ENCODE measurements at regions not wholly inside any gene's neighbourhood (a gene's known extent, or its start where the extent isn't known, plus 50 kb on each side); places are given as distances from the start of the nearest gene placed in this dataset.

GRCh38 chr2:66729416-66730330 is 294.7 kb downstream of the MEIS1 start:
- 83% methylated on average over 6 of the region's 6 CpGs for WGBS
- no peak for DNase-seq
- no peaks in the 10 kb centered on the region for H3K79me1 ChIP-seq (replicated peaks; ENCODE audit: low read length, poor library complexity, severe bottlenecking)

GRCh38 chr2:66730441-66730840 is 295.5 kb downstream of the MEIS1 start:
- H4K8ac ChIP-seq (ENCODE audit: low read length): no peak overlapping the region
- H4K91ac ChIP-seq (ENCODE audit: low read length): no peak overlapping the region
- H3K4me1 ChIP-seq (ENCODE audit: control insufficient read depth, insufficient read depth, low read depth, low read length): no peaks in the 10 kb centered on the region
- H3K23ac ChIP-seq (ENCODE audit: low read length in 2 of 2): no peak overlapping the region
- no peak overlapping the region for H3K27ac ChIP-seq (ENCODE audit: low read length, poor library complexity, severe bottlenecking)
- H3K9me3 ChIP-seq (ENCODE audit: control insufficient read depth, low read length): no peaks in the 10 kb centered on the region
- DNase-seq: no peak
- no peak overlapping the region for H3K9ac ChIP-seq (ENCODE audit: low read length)
- H3K4me2 ChIP-seq (ENCODE audit: low read length, poor library complexity, severe bottlenecking): no peak overlapping the region
- H3K4me3 ChIP-seq (ENCODE audit: insufficient read depth in 1 of 2, low read depth in 1 of 2, low read length in 2 of 2): no peak overlapping the region
- no peak overlapping the region for H2BK12ac ChIP-seq (ENCODE audit: low read length in 2 of 2)
- no peak overlapping the region for H2BK15ac ChIP-seq (ENCODE audit: low read depth, poor library complexity, severe bottlenecking)
- no peak overlapping the region for H2BK5ac ChIP-seq (ENCODE audit: low read depth, low read length, poor library complexity, severe bottlenecking)
- H3K4ac ChIP-seq (ENCODE audit: low read depth in 1 of 2, low read length in 2 of 2): no peak overlapping the region
- 95% methylated on average over 5 of the region's 6 CpGs for WGBS
- no peak overlapping the region for H2BK120ac ChIP-seq (ENCODE audit: low read depth, low read length)
- no peak overlapping the region for H2AFZ ChIP-seq (ENCODE audit: low read depth, low read length)
- no peaks in the 10 kb centered on the region for H3K79me1 ChIP-seq (replicated peaks; ENCODE audit: low read length, poor library complexity, severe bottlenecking)
- no peak overlapping the region for H2AK5ac ChIP-seq (ENCODE audit: low read length, severe bottlenecking)
- no peak overlapping the region for H3K14ac ChIP-seq (ENCODE audit: low read length in 2 of 2)
- H3K27me3 ChIP-seq (ENCODE audit: control insufficient read depth in 1 of 2, insufficient read depth in 1 of 2, low read length in 2 of 2): no peaks in the 10 kb centered on the region
- H3K36me3 ChIP-seq (ENCODE audit: control insufficient read depth in 1 of 2, insufficient read depth in 2 of 2, low read depth in 1 of 2, low read length in 2 of 2): no peaks in the 10 kb centered on the region
- no peak overlapping the region for H3K18ac ChIP-seq (ENCODE audit: low read depth in 1 of 2, low read length in 2 of 2)

More at GRCh38 chr2:66729416-66730330, 294.7 kb downstream of the MEIS1 start:
- Histone ChIP-seq H3K27ac (ENCODE audit: low read length, poor library complexity, severe bottlenecking) (no peak overlapping the region), H3K36me3 (ENCODE audit: control insufficient read depth in 1 of 2, insufficient read depth in 2 of 2, low read depth in 1 of 2, low read length in 2 of 2) (no peaks in the 10 kb centered on the region), H3K14ac (ENCODE audit: low read length in 2 of 2) (peak overlapping the region in 1 of 2 experiments; percentile 26), H3K23ac (ENCODE audit: low read length in 2 of 2) (no peak overlapping the region), H3K4ac (ENCODE audit: low read depth in 1 of 2, low read length in 2 of 2) (no peak overlapping the region), H2BK120ac (ENCODE audit: low read depth, low read length) (no peak overlapping the region), H2BK15ac (ENCODE audit: low read depth, poor library complexity, severe bottlenecking) (no peak overlapping the region), H3K18ac (ENCODE audit: low read depth in 1 of 2, low read length in 2 of 2) (no peak overlapping the region), H4K8ac (ENCODE audit: low read length) (no peak overlapping the region), H3K4me2 (ENCODE audit: low read length, poor library complexity, severe bottlenecking) (no peak overlapping the region), H3K4me1 (ENCODE audit: control insufficient read depth, insufficient read depth, low read depth, low read length) (no peaks in the 10 kb centered on the region), H3K9ac (ENCODE audit: low read length) (no peak overlapping the region), H2BK12ac (ENCODE audit: low read length in 2 of 2) (peak overlapping the region in 1 of 2 experiments; percentile 57), H2BK5ac (ENCODE audit: low read depth, low read length, poor library complexity, severe bottlenecking) (no peak overlapping the region), H4K91ac (ENCODE audit: low read length) (peak overlapping the region; percentile 56), H2AFZ (ENCODE audit: low read depth, low read length) (no peak overlapping the region), H2AK5ac (ENCODE audit: low read length, severe bottlenecking) (no peak overlapping the region), H3K27me3 (ENCODE audit: control insufficient read depth in 1 of 2, insufficient read depth in 1 of 2, low read length in 2 of 2) (no peaks in the 10 kb centered on the region), H3K4me3 (ENCODE audit: insufficient read depth in 1 of 2, low read depth in 1 of 2, low read length in 2 of 2) (no peak overlapping the region), H3K9me3 (ENCODE audit: control insufficient read depth, low read length) (no peaks in the 10 kb centered on the region)

- Histone ChIP-seq H2BK12ac (ENCODE audit: low read length in 2 of 2) (no peak overlapping the region), H2BK5ac (ENCODE audit: low read depth, low read length, poor library complexity, severe bottlenecking) (no peak overlapping the region), H2AFZ (ENCODE audit: low read depth, low read length) (no peak overlapping the region), H3K4me2 (ENCODE audit: low read length, poor library complexity, severe bottlenecking) (no peak overlapping the region), H3K36me3 (ENCODE audit: control insufficient read depth in 1 of 2, insufficient read depth in 2 of 2, low read depth in 1 of 2, low read length in 2 of 2) (no peaks in the 10 kb centered on the region), H3K14ac (ENCODE audit: low read length in 2 of 2) (no peak overlapping the region), H3K27me3 (ENCODE audit: control insufficient read depth in 1 of 2, insufficient read depth in 1 of 2, low read length in 2 of 2) (no peaks in the 10 kb centered on the region), H3K18ac (ENCODE audit: low read depth in 1 of 2, low read length in 2 of 2) (no peak overlapping the region), H3K23ac (ENCODE audit: low read length in 2 of 2) (no peak overlapping the region), H2BK15ac (ENCODE audit: low read depth, poor library complexity, severe bottlenecking) (no peak overlapping the region), H4K91ac (ENCODE audit: low read length) (no peak overlapping the region), H3K9me3 (ENCODE audit: control insufficient read depth, low read length) (no peaks in the 10 kb centered on the region), H3K27ac (ENCODE audit: low read length, poor library complexity, severe bottlenecking) (no peak overlapping the region), H3K9ac (ENCODE audit: low read length) (no peak overlapping the region), H3K4me3 (ENCODE audit: insufficient read depth in 1 of 2, low read depth in 1 of 2, low read length in 2 of 2) (no peak overlapping the region), H3K79me1 (replicated peaks; ENCODE audit: low read length, poor library complexity, severe bottlenecking) (no peaks in the 10 kb centered on the region), H2AK5ac (ENCODE audit: low read length, severe bottlenecking) (no peak overlapping the region), H3K4ac (ENCODE audit: low read depth in 1 of 2, low read length in 2 of 2) (no peak overlapping the region), H4K8ac (ENCODE audit: low read length) (no peak overlapping the region), H3K4me1 (ENCODE audit: control insufficient read depth, insufficient read depth, low read depth, low read length) (no peaks in the 10 kb centered on the region), H2BK120ac (ENCODE audit: low read depth, low read length) (no peak overlapping the region)
- 84% methylated on average over 6 of the region's 8 CpGs for WGBS
- no peak for DNase-seq
These were observed 298.6 kb downstream of the MEIS1 start for GRCh38 chr2:66733364-66733999.

- Histone ChIP-seq H3K4ac (ENCODE audit: low read depth in 1 of 2, low read length in 2 of 2) (no peak overlapping the region), H3K36me3 (ENCODE audit: control insufficient read depth in 1 of 2, insufficient read depth in 2 of 2, low read depth in 1 of 2, low read length in 2 of 2) (no peaks in the 10 kb centered on the region), H3K14ac (ENCODE audit: low read length in 2 of 2) (no peak overlapping the region), H3K4me1 (ENCODE audit: control insufficient read depth, insufficient read depth, low read depth, low read length) (no peaks in the 10 kb centered on the region), H3K18ac (ENCODE audit: low read depth in 1 of 2, low read length in 2 of 2) (no peak overlapping the region), H2AFZ (ENCODE audit: low read depth, low read length) (no peak overlapping the region), H2AK5ac (ENCODE audit: low read length, severe bottlenecking) (no peak overlapping the region), H2BK15ac (ENCODE audit: low read depth, poor library complexity, severe bottlenecking) (no peak overlapping the region), H3K23ac (ENCODE audit: low read length in 2 of 2) (no peak overlapping the region), H3K4me2 (ENCODE audit: low read length, poor library complexity, severe bottlenecking) (no peak overlapping the region), H4K91ac (ENCODE audit: low read length) (no peak overlapping the region), H4K8ac (ENCODE audit: low read length) (no peak overlapping the region), H3K27me3 (ENCODE audit: control insufficient read depth in 1 of 2, insufficient read depth in 1 of 2, low read length in 2 of 2) (no peaks in the 10 kb centered on the region), H3K27ac (ENCODE audit: low read length, poor library complexity, severe bottlenecking) (no peak overlapping the region), H2BK5ac (ENCODE audit: low read depth, low read length, poor library complexity, severe bottlenecking) (no peak overlapping the region), H2BK12ac (ENCODE audit: low read length in 2 of 2) (no peak overlapping the region), H2BK120ac (ENCODE audit: low read depth, low read length) (no peak overlapping the region), H3K9ac (ENCODE audit: low read length) (no peak overlapping the region), H3K79me1 (replicated peaks; ENCODE audit: low read length, poor library complexity, severe bottlenecking) (no peaks in the 10 kb centered on the region), H3K4me3 (ENCODE audit: insufficient read depth in 1 of 2, low read depth in 1 of 2, low read length in 2 of 2) (no peak overlapping the region), H3K9me3 (ENCODE audit: control insufficient read depth, low read length) (no peaks in the 10 kb centered on the region)
- DNase-seq: no peak
- no CpG with 5 or more reads among the region's 3 CpGs for WGBS
These were observed 314.0 kb downstream of the MEIS1 start for GRCh38 chr2:66748939-66749338.

Data from mesenchymal stem cell (in vitro differentiated cells and primary cell).